ENCODE measurements at regions not wholly inside any gene's neighbourhood (a gene's known extent, or its start where the extent isn't known, plus 50 kb on each side); places are given as distances from the start of the nearest gene placed in this dataset.
A peak's percentile ranks its signal among the peaks of the same experiment; 100 is the strongest.

GRCh38 chr6:98325366-98325765, 509.0 kb upstream of the POU3F2 start:
- CTCF ChIA-PET = interaction anchor here (0.5 kb wide), 1 partner anchor 10 kb away, joined by 3 read pairs; no protein-coding TSS in a partner anchor
- no peak overlapping the region for H3K4me3 ChIP-seq (ENCODE audit: low read depth, low read length, poor library complexity, severe bottlenecking)
- H3K36me3 ChIP-seq (ENCODE audit: insufficient read depth, low read length, poor library complexity, severe bottlenecking) = no peaks in the 10 kb centered on the region
- POLR2A ChIA-PET (ENCODE audit: low non-redundant PET) = no interaction called here
- H3K4me1 ChIP-seq (ENCODE audit: insufficient read depth, low read length, poor library complexity, severe bottlenecking) = peaks cover 15% of the 10 kb centered on the region
- DNase-seq (ENCODE audit: low spot score) = no peak
- no peaks in the 10 kb centered on the region for H3K9me3 ChIP-seq (ENCODE audit: low read depth, low read length, poor library complexity, severe bottlenecking)
- no peak for TF ChIP-seq EZH2 (IDR thresholded peaks at IDR 0.05; ENCODE audit: borderline replicate concordance, low read depth, low read length, poor library complexity, severe bottlenecking)
- TF ChIP-seq, protein P1, sequence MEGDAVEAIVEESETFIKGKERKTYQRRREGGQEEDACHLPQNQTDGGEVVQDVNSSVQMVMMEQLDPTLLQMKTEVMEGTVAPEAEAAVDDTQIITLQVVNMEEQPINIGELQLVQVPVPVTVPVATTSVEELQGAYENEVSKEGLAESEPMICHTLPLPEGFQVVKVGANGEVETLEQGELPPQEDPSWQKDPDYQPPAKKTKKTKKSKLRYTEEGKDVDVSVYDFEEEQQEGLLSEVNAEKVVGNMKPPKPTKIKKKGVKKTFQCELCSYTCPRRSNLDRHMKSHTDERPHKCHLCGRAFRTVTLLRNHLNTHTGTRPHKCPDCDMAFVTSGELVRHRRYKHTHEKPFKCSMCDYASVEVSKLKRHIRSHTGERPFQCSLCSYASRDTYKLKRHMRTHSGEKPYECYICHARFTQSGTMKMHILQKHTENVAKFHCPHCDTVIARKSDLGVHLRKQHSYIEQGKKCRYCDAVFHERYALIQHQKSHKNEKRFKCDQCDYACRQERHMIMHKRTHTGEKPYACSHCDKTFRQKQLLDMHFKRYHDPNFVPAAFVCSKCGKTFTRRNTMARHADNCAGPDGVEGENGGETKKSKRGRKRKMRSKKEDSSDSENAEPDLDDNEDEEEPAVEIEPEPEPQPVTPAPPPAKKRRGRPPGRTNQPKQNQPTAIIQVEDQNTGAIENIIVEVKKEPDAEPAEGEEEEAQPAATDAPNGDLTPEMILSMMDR (conservative IDR thresholded peaks at IDR 0.05; ENCODE audit: low read depth, low read length) = no peak
- no peak overlapping the region for H3K27ac ChIP-seq (ENCODE audit: low read depth, low read length, poor library complexity, severe bottlenecking)
- BruUV-seq (replicated peaks) = no TSS peak
- intact Hi-C loops (cut with micrococcal nuclease; ENCODE audit: unreplicated experiment) = no loop called here
- peaks cover 26% of the 10 kb centered on the region for H3K27me3 ChIP-seq (replicated peaks; ENCODE audit: insufficient read depth, low read depth, low read length, poor library complexity)

DNA sequence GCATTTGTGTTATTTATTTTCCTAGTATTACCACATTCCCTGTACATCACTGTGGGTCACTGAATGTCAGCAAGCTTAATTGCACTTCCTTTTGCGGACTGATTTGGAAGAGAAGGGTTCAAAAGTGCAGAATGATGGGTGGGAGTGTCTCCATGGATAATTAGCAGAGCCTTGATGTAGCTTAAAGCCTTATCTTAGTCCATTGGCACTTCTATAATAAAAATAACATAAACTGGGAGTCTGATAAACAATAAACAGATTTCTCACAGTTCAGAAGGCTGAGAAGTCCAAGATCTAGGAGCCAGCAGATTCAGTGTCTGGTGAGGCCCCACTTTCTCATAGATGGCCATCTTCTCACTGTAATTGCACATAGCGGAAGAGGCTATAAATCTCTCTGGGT, 501.1 kb upstream of the POU3F2 start:
- H3K27ac ChIP-seq (ENCODE audit: low read depth, low read length, poor library complexity, severe bottlenecking) = no peak overlapping the region
- H3K9me3 ChIP-seq (ENCODE audit: low read depth, low read length, poor library complexity, severe bottlenecking) = no peaks in the 10 kb centered on the region
- H3K4me1 ChIP-seq (ENCODE audit: insufficient read depth, low read length, poor library complexity, severe bottlenecking) = peaks cover 31% of the 10 kb centered on the region
- CTCF ChIA-PET = no interaction called here
- H3K36me3 ChIP-seq (ENCODE audit: insufficient read depth, low read length, poor library complexity, severe bottlenecking) = no peaks in the 10 kb centered on the region
- no peak for DNase-seq (ENCODE audit: low spot score)
- peaks cover 65% of the 10 kb centered on the region for H3K27me3 ChIP-seq (replicated peaks; ENCODE audit: insufficient read depth, low read depth, low read length, poor library complexity)
- no peak overlapping the region for H3K4me3 ChIP-seq (ENCODE audit: low read depth, low read length, poor library complexity, severe bottlenecking)
- POLR2A ChIA-PET (ENCODE audit: low non-redundant PET) = interaction anchor here (0.6 kb wide), 1 partner anchor 19 kb away, joined by 3 read pairs; no protein-coding TSS in a partner anchor
- BruUV-seq (replicated peaks) = no TSS peak
- TF ChIP-seq, protein P1 (conservative IDR thresholded peaks at IDR 0.05; ENCODE audit: low read depth, low read length) = no peak
- TF ChIP-seq EZH2 (IDR thresholded peaks at IDR 0.05; ENCODE audit: borderline replicate concordance, low read depth, low read length, poor library complexity, severe bottlenecking) = no peak
- intact Hi-C loops (cut with micrococcal nuclease; ENCODE audit: unreplicated experiment) = no loop called here

DNA sequence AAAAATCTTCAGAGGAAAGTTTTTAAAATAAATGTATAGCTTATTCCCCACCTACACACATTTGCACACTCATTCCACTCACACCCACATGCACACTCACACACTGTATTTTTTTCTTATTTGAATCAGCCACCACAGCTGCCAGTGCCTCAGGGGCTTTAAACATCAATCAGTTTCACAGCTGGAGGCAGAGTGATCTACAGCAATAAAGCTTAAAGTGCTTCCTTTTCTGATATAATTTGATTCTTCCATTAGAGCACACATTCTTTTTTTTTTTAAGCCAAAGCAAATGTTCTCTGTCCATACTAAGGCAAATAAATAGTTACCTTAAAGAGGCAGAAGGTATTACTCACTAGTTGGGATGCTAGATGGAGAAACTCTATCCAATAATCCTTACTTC, 498.8 kb upstream of the POU3F2 start:
- H3K36me3 ChIP-seq (ENCODE audit: insufficient read depth, low read length, poor library complexity, severe bottlenecking) = no peaks in the 10 kb centered on the region
- peaks cover 74% of the 10 kb centered on the region for H3K27me3 ChIP-seq (replicated peaks; ENCODE audit: insufficient read depth, low read depth, low read length, poor library complexity)
- peak; percentile 87 for DNase-seq (ENCODE audit: low spot score)
- CTCF ChIA-PET = interaction anchor here (0.6 to 1.2 kb wide), 2 partner anchors 11 to 994 kb away, joined by 3 read pairs; no protein-coding TSS in a partner anchor
- H3K9me3 ChIP-seq (ENCODE audit: low read depth, low read length, poor library complexity, severe bottlenecking) = no peaks in the 10 kb centered on the region
- intact Hi-C loops (cut with micrococcal nuclease; ENCODE audit: unreplicated experiment) = no loop called here
- POLR2A ChIA-PET (ENCODE audit: low non-redundant PET) = interaction anchor here (0.6 kb wide), 1 partner anchor 809 kb away, joined by 3 read pairs; no protein-coding TSS in a partner anchor
- no peak overlapping the region for H3K27ac ChIP-seq (ENCODE audit: low read depth, low read length, poor library complexity, severe bottlenecking)
- H3K4me3 ChIP-seq (ENCODE audit: low read depth, low read length, poor library complexity, severe bottlenecking) = no peak overlapping the region
- no peak for TF ChIP-seq EZH2 (IDR thresholded peaks at IDR 0.05; ENCODE audit: borderline replicate concordance, low read depth, low read length, poor library complexity, severe bottlenecking)
- TF ChIP-seq, protein P1 (conservative IDR thresholded peaks at IDR 0.05; ENCODE audit: low read depth, low read length) = no peak
- BruUV-seq (replicated peaks) = no TSS peak
- peaks cover 31% of the 10 kb centered on the region for H3K4me1 ChIP-seq (ENCODE audit: insufficient read depth, low read length, poor library complexity, severe bottlenecking)
